ENCODE measurements at regions not wholly inside any gene's neighbourhood (a gene's known extent, or its start where the extent isn't known, plus 50 kb on each side); places are given as distances from the start of the nearest gene placed in this dataset.

- H3K9me1 ChIP-seq (ENCODE audit: control insufficient read depth, insufficient read depth, low read length), result no peaks in the 10 kb centered on the region
- no peak overlapping the region for H3K4me2 ChIP-seq (ENCODE audit: insufficient read depth, low read length)
- H3K4me1 ChIP-seq (replicated peaks in 1 of 2; ENCODE audit: control insufficient read depth in 2 of 2, insufficient read depth in 2 of 2, low read length in 2 of 2), result peaks cover 13 to 23% of the 10 kb centered on the region in 2 experiments; a peak in 4 of 5 replicates
- no peaks in the 10 kb centered on the region for H3K9me3 ChIP-seq (replicated peaks; ENCODE audit: control insufficient read depth, insufficient read depth, low read depth, low read length)
- FAIRE-seq (no peak), ATAC-seq (no peak), DNase-seq (ENCODE audit: extremely low read depth in 1 of 4, low spot score in 3 of 4) (peak in 1 of 4 experiments; percentile 29)
- ChIA-PET POLR2A (interaction anchor here (0.7 to 1.0 kb wide), 2 partner anchors 11 to 69 kb away, joined by 3 read pairs; no protein-coding TSS in a partner anchor), CTCF (ENCODE audit: low intra/inter-chr PET ratio) (no interaction called here)
- H4K20me1 ChIP-seq (replicated peaks; ENCODE audit: control insufficient read depth, insufficient read depth, low read length), result no peaks in the 10 kb centered on the region
- no peak overlapping the region for H3K4me3 ChIP-seq
- WGBS (ENCODE audit: insufficient coverage, low coverage, missing lambda C conversion rate), result 2% methylated on average over 8 of the region's 8 CpGs
- no peak overlapping the region for H3K9ac ChIP-seq (ENCODE audit: insufficient read depth in 1 of 2, low read depth in 2 of 2, low read length in 2 of 2)
- in situ Hi-C loops (cut with MboI) (no loop called here), intact Hi-C loops (cut with micrococcal nuclease) (loop anchor here (5.0 kb wide), 1 partner anchor 126 kb away; no protein-coding TSS in a partner anchor)
- no peaks in the 10 kb centered on the region for H3K79me2 ChIP-seq (ENCODE audit: control insufficient read depth, insufficient read depth, low read length)
- H2AFZ ChIP-seq (ENCODE audit: low read depth, low read length), result no peak overlapping the region
- no peak overlapping the region for H3K27ac ChIP-seq (ENCODE audit: extremely low read depth, low read depth, low read length)
- H3K27me3 ChIP-seq (ENCODE audit: control insufficient read depth in 2 of 2, insufficient read depth in 2 of 2, low read length in 2 of 2), result peaks cover 3 to 11% of the 10 kb centered on the region in 2 experiments
- no TSS peak for BruUV-seq (replicated peaks)
- no peaks in the 10 kb centered on the region for H3K36me3 ChIP-seq (ENCODE audit: control insufficient read depth, insufficient read depth, low read length)
- TF ChIP-seq FOSL1 (tag; conservative IDR thresholded peaks at IDR 0.05) (peak; percentile 53), DMBX1 (CRISPR knock-in tag; IDR thresholded peaks at IDR 0.05; ENCODE audit: borderline replicate concordance) (peak; percentile 56; the same call in 1 of the 2 replicates), NCOR1 (IDR thresholded peaks at IDR 0.05) (peak; percentile 92), CHD2 (IDR thresholded peaks at IDR 0.05; ENCODE audit: low read depth, low read length) (no peak), ATF4 (CRISPR knock-in tag; IDR thresholded peaks at IDR 0.05) (peak; percentile 63; the same call in 1 of the 2 replicates), ADNP (tag; IDR thresholded peaks at IDR 0.05) (peak; percentile 61), HDAC1 (IDR thresholded peaks at IDR 0.05) (no peak), ZNF311 (CRISPR knock-in tag; IDR thresholded peaks at IDR 0.05) (0 out of 2 replicates have a peak, but pooled peaks have one; percentile 35), KHSRP (IDR thresholded peaks at IDR 0.05) (peak; percentile 56; the same call in 1 of the 2 replicates), PML (IDR thresholded peaks at IDR 0.05; ENCODE audit: low read length) (peak; percentile 84; the same call in 1 of the 2 replicates), SRSF9 (IDR thresholded peaks at IDR 0.05; ENCODE audit: borderline replicate concordance, low read depth, low read length) (no peak), TRIM24 (IDR thresholded peaks at IDR 0.05) (peak; percentile 78 to 95), DLX4 (CRISPR knock-in tag; IDR thresholded peaks at IDR 0.05) (no peak), LARP7 (IDR thresholded peaks at IDR 0.05) (no peak), SMARCE1 (IDR thresholded peaks at IDR 0.05) (peak; percentile 83; the same call in 1 of the 2 replicates), XRCC4 (IDR thresholded peaks at IDR 0.05; ENCODE audit: extremely low read depth, insufficient read depth, insufficient read length) (no peak), ETV1 (tag; conservative IDR thresholded peaks at IDR 0.05; ENCODE audit: low read depth) (no peak), TEAD4 (IDR thresholded peaks at IDR 0.05; ENCODE audit: low read length) (peak; percentile 94), TEAD4 (CRISPR knock-in tag; IDR thresholded peaks at IDR 0.05; ENCODE audit: borderline replicate concordance) (no peak), ZBTB1 (CRISPR knock-in tag; IDR thresholded peaks at IDR 0.05; ENCODE audit: borderline replicate concordance, low read depth) (no peak), SMAD3 (CRISPR knock-in tag; conservative IDR thresholded peaks at IDR 0.05) (0 out of 2 replicates have a peak, but pooled peaks have one; percentile 13), CBFA2T2 (conservative IDR thresholded peaks at IDR 0.05) (peak; percentile 92), RBM22 (IDR thresholded peaks at IDR 0.05; ENCODE audit: low read depth, low read length, poor library complexity, severe bottlenecking) (no peak), NR2C2 (CRISPR knock-in tag; IDR thresholded peaks at IDR 0.05) (no peak), NR2C2 (tag; IDR thresholded peaks at IDR 0.05) (no peak), ERF (CRISPR knock-in tag; IDR thresholded peaks at IDR 0.05) (no peak)
Measured at GRCh38 chr10:29005988-29006387, 282.9 kb upstream of the LYZL1 start.
